H1 (cell line): ENCODE measurements at regions not wholly inside any gene's neighbourhood (a gene's known extent, or its start where the extent isn't known, plus 50 kb on each side); places are given as distances from the start of the nearest gene placed in this dataset.

Experiments used
- ATF2 ChIP-seq: IDR thresholded peaks from 2 replicates; pipeline ENCODE4 v1.6.1; 2012; ENCODE audit warnings: low read length, inconsistent platforms
- ATF3 ChIP-seq: IDR thresholded peaks from 2 replicates; pipeline ENCODE4 v1.6.1; 2011; ENCODE audit warnings: low read depth, mild to moderate bottlenecking, low read length; ENCODE audit not compliant: insufficient read depth
- BACH1 ChIP-seq: IDR thresholded peaks from 2 replicates; pipeline ENCODE4 v1.6.1; 2012; ENCODE audit warnings: low read length, improper control_type of control experiment
- NRF1 ChIP-seq: IDR thresholded peaks from 2 replicates; pipeline ENCODE4 v1.6.1; 2011; ENCODE audit warnings: mild to moderate bottlenecking, low read depth, low read length, improper control_type of control experiment
- TF ChIP-seq, protein P1 (sequence below), 3 experiments: IDR thresholded peaks; 1 replicate in 2 of 3; 2 replicates in 1 of 3; pipeline versions ENCODE4 v1.5.1 to v1.6.1; 2011; ENCODE audit warnings: low read length in 3 of 3, mild to moderate bottlenecking in 3 of 3, inconsistent platforms in 2 of 3, low read depth in 1 of 3, moderate library complexity in 1 of 3; ENCODE audit not compliant: insufficient read depth in 1 of 3; ENCODE audit errors: control extremely low read depth in 1 of 3

DNA sequence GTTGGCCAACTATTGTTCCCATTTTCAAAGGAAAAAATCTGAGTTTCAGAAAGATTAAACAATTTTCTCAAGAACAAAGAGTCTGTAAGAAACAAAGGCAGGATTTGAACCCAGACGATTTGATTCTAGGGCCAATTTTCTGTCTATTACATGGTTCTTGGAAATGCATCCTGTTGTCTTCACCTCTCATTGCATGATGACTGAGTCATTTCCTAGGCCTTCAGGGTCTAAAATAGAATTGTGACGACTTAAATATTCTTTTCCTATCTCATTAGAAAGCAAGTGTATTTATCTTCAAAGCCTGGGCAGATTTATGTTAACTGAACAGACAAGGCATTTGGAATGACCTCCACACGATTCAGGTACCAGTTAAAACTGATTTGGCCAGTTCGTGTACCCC lies 512.9 kb downstream of the NTRK2 start:
- no peak for TF ChIP-seq BACH1
- no peak for TF ChIP-seq NRF1
- no peak for TF ChIP-seq ATF3
- TF ChIP-seq, protein P1, sequence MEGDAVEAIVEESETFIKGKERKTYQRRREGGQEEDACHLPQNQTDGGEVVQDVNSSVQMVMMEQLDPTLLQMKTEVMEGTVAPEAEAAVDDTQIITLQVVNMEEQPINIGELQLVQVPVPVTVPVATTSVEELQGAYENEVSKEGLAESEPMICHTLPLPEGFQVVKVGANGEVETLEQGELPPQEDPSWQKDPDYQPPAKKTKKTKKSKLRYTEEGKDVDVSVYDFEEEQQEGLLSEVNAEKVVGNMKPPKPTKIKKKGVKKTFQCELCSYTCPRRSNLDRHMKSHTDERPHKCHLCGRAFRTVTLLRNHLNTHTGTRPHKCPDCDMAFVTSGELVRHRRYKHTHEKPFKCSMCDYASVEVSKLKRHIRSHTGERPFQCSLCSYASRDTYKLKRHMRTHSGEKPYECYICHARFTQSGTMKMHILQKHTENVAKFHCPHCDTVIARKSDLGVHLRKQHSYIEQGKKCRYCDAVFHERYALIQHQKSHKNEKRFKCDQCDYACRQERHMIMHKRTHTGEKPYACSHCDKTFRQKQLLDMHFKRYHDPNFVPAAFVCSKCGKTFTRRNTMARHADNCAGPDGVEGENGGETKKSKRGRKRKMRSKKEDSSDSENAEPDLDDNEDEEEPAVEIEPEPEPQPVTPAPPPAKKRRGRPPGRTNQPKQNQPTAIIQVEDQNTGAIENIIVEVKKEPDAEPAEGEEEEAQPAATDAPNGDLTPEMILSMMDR (IDR thresholded peaks at IDR 0.05; ENCODE audit: control extremely low read depth in 1 of 3, insufficient read depth in 1 of 3, low read depth in 1 of 3, low read length in 3 of 3), result no peak
- no peak for TF ChIP-seq ATF2
